Calu3 (cell line): ENCODE measurements at regions not wholly inside any gene's neighbourhood (a gene's known extent, or its start where the extent isn't known, plus 50 kb on each side); places are given as distances from the start of the nearest gene placed in this dataset.

Experiments
- BruUV-seq: library from RNA; stranded (reverse); fragments of 400-500 nt; replicated peaks from 2 replicates; lab custom pipeline; 2021; lab: Mats Ljungman, UMichigan
- CTCF ChIA-PET: fragments of 300-600 bp; sonication (Branson Sonifier 250); formaldehyde crosslinking; loops from one replicate; lab custom pipeline; 2022; ENCODE audit warnings: antibody characterized with exemption; lab: Charles Lee
- DNase-seq: peaks from one replicate; pipeline ENCODE4 v3.0.0; 2022
- H3K27ac Mint-ChIP-seq: one replicate; pipeline ENCODE4 v1.8.0; 2022; ENCODE audit warnings: mixed read lengths; ENCODE audit not compliant: unreplicated experiment
- H3K27me3 Mint-ChIP-seq: one replicate; pipeline ENCODE4 v1.8.0; 2022; ENCODE audit warnings: mixed read lengths; ENCODE audit not compliant: unreplicated experiment
- H3K36me3 Mint-ChIP-seq: one replicate; pipeline ENCODE4 v1.8.0; 2022; ENCODE audit warnings: mild to moderate bottlenecking, moderate library complexity, mixed read lengths; ENCODE audit not compliant: insufficient read depth, unreplicated experiment
- H3K4me1 Mint-ChIP-seq: one replicate; pipeline ENCODE4 v1.8.0; 2022; ENCODE audit warnings: mild to moderate bottlenecking, low read depth, mixed read lengths; ENCODE audit not compliant: unreplicated experiment
- H3K4me3 Mint-ChIP-seq: one replicate; pipeline ENCODE4 v1.8.0; 2022; ENCODE audit warnings: mild to moderate bottlenecking, low read depth, moderate library complexity, mixed read lengths; ENCODE audit not compliant: unreplicated experiment
- H3K9me3 Mint-ChIP-seq: one replicate; pipeline ENCODE4 v1.8.0; 2022; ENCODE audit warnings: low read depth, mixed read lengths; ENCODE audit not compliant: unreplicated experiment
- CTCF ChIP-seq: fragments of 200-600 bp; IDR thresholded peaks from one replicate; pipeline ENCODE4 v1.8.0; 2022; ENCODE audit warnings: antibody characterized with exemption; ENCODE audit not compliant: unreplicated experiment
- intact Hi-C: fragments of 100-400 bp; cut with micrococcal nuclease; formaldehyde crosslinking; loops from one replicate; pipeline ENCODE4 v1.10.0; 2022; ENCODE audit not compliant: unreplicated experiment

GRCh38 chr3:76842216-76842615 lies 197.7 kb upstream of the ROBO2 start:
- Mint-ChIP-seq H3K27ac (no peak overlapping the region), H3K27me3 (no peaks in the 10 kb centered on the region), H3K36me3 (no peaks in the 10 kb centered on the region), H3K9me3 (peaks cover 6% of the 10 kb centered on the region), H3K4me3 (no peak overlapping the region), H3K4me1 (no peaks in the 10 kb centered on the region)
- no peak for TF ChIP-seq CTCF
- DNase-seq = no peak
- intact Hi-C loops = no loop called here
- CTCF ChIA-PET = no interaction called here
- BruUV-seq = no TSS peak

- H3K36me3 Mint-ChIP-seq = no peaks in the 10 kb centered on the region
- no peak overlapping the region for H3K27ac Mint-ChIP-seq
- no peaks in the 10 kb centered on the region for H3K9me3 Mint-ChIP-seq
- no TSS peak for BruUV-seq
- CTCF ChIA-PET = no interaction called here
- no peaks in the 10 kb centered on the region for H3K4me1 Mint-ChIP-seq
- no peak for TF ChIP-seq CTCF
- H3K27me3 Mint-ChIP-seq = no peaks in the 10 kb centered on the region
- intact Hi-C loops = no loop called here
- no peak overlapping the region for H3K4me3 Mint-ChIP-seq
- DNase-seq = no peak
Measured at GRCh38 chr3:76855451-76855850, 184.4 kb upstream of the ROBO2 start.

- TF ChIP-seq CTCF = no peak
- BruUV-seq = no TSS peak
Measured at GRCh38 chr3:76859596-76859995, 180.3 kb upstream of the ROBO2 start.

GRCh38 chr3:76864355-76864754 lies 175.5 kb upstream of the ROBO2 start:
- no peak for TF ChIP-seq CTCF
- no peak overlapping the region for H3K27ac Mint-ChIP-seq
- H3K4me1 Mint-ChIP-seq = peaks cover 8% of the 10 kb centered on the region
- no peaks in the 10 kb centered on the region for H3K27me3 Mint-ChIP-seq
- H3K4me3 Mint-ChIP-seq = no peak overlapping the region
- CTCF ChIA-PET = no interaction called here
- DNase-seq = no peak
- H3K9me3 Mint-ChIP-seq = peaks cover 3% of the 10 kb centered on the region
- BruUV-seq = no TSS peak
- intact Hi-C loops = no loop called here
- no peaks in the 10 kb centered on the region for H3K36me3 Mint-ChIP-seq

More at GRCh38 chr3:76859596-76859995, 180.3 kb upstream of the ROBO2 start:
- Mint-ChIP-seq H3K4me3 (no peak overlapping the region), H3K27me3 (no peaks in the 10 kb centered on the region), H3K9me3 (peaks cover 3% of the 10 kb centered on the region), H3K4me1 (peaks cover 8% of the 10 kb centered on the region), H3K27ac (no peak overlapping the region), H3K36me3 (no peaks in the 10 kb centered on the region)
- intact Hi-C loops = no loop called here
- CTCF ChIA-PET = no interaction called here
- DNase-seq = no peak
